Natural killer cell (primary cell): ENCODE measurements at regions not wholly inside any gene's neighbourhood (a gene's known extent, or its start where the extent isn't known, plus 50 kb on each side); places are given as distances from the start of the nearest gene placed in this dataset.

ENCODE experiments used
- ATAC-seq, 3 donors: fragments of 150-1000 bp in 2 of 3; fragments of 200-7000 bp in 1 of 3; cut with Tn5 transposase; 1 replicate in 1 of 3; 2 replicates in 2 of 3; pipeline ENCODE4 v1.10.0; 2021; ENCODE audit warnings: mild to moderate bottlenecking in 2 of 3, moderate library complexity in 2 of 3
- DNase-seq, 2 donors: peaks; one replicate each; pipeline versions ENCODE4 v3.0.0 to v3.0.0-alpha.2; 2013 to 2021; ENCODE audit warnings: mixed read lengths in 1 of 2
- H3K27ac ChIP-seq: one replicate; pipeline ENCODE4 v1.5.1; 2013; ENCODE audit warnings: mild to moderate bottlenecking, low read length
- H3K27me3 ChIP-seq: one replicate; pipeline ENCODE4 v1.6.1; 2013; ENCODE audit warnings: low read length; ENCODE audit not compliant: control insufficient read depth, insufficient read depth
- H3K36me3 ChIP-seq: one replicate; pipeline ENCODE4 v1.6.1; 2013; ENCODE audit warnings: low read length; ENCODE audit not compliant: control insufficient read depth, insufficient read depth
- H3K4me1 ChIP-seq: one replicate; pipeline ENCODE4 v1.6.1; 2013; ENCODE audit warnings: low read length; ENCODE audit not compliant: control insufficient read depth, insufficient read depth
- H3K4me3 ChIP-seq: one replicate; pipeline ENCODE4 v1.5.1; 2013; ENCODE audit warnings: low read length
- H3K9me3 ChIP-seq: one replicate; pipeline ENCODE4 v1.6.1; 2013; ENCODE audit warnings: low read length; ENCODE audit not compliant: control insufficient read depth, insufficient read depth
- H3K27ac Mint-ChIP-seq, 2 donors: one replicate each; pipeline ENCODE4 v1.8.0; 2022; ENCODE audit warnings: mild to moderate bottlenecking in 2 of 2, mixed read lengths in 2 of 2, moderate library complexity in 1 of 2
- H3K27me3 Mint-ChIP-seq, 2 donors: one replicate each; pipeline ENCODE4 v1.8.0; 2022; ENCODE audit warnings: low read depth in 2 of 2, mixed read lengths in 2 of 2
- H3K36me3 Mint-ChIP-seq: one replicate; pipeline ENCODE4 v1.8.0; 2022; ENCODE audit warnings: mixed read lengths
- H3K4me1 Mint-ChIP-seq, 2 donors: one replicate each; pipeline ENCODE4 v1.8.0; 2022; ENCODE audit warnings: mixed read lengths in 2 of 2
- H3K4me3 Mint-ChIP-seq: one replicate; pipeline ENCODE4 v1.8.0; 2022; ENCODE audit warnings: mild to moderate bottlenecking, moderate library complexity, mixed read lengths
- H3K9me3 Mint-ChIP-seq, 2 donors: one replicate each; pipeline ENCODE4 v1.8.0; 2022; ENCODE audit warnings: mixed read lengths in 2 of 2
- WGBS: methylation state at CpG from one replicate; pipeline ENCODE4 v1.1.7; 2013; ENCODE audit warnings: missing lambda C conversion rate; ENCODE audit not compliant: insufficient coverage; 5-methylcytosine and 5-hydroxymethylcytosine counted together
- intact Hi-C: fragments of 100-400 bp; cut with micrococcal nuclease; formaldehyde crosslinking; loops from one replicate; pipeline ENCODE4 v1.14.2; 2022
- TF ChIP-seq, protein P1 (sequence below): fragments of 200-600 bp; IDR thresholded peaks from one replicate; pipeline ENCODE4 v1.8.0; 2022; ENCODE audit warnings: antibody characterized with exemption

DNA sequence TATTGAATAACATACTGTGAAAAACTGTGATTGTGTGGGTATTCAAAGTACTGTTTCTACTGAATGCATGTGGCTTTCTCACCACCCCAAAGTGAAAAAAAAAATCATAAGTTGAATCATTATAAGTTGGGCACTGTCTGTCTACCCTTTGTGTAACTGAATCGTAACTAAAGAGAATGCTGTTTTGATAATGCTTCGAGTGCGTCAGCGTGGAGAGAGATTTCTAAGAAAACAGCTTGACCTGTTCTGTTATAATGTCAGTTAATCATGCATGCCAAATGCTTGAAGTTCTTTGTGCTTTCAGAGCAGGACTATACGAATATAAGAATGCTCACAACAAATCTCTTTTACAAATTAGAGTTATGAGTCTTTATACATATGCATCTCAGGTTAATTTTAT, 148.8 kb upstream of the SGCD start:
- 91% methylated on average over 4 of the region's 5 CpGs for WGBS
- peaks cover 0 to 3% of the 10 kb centered on the region in 2 donors for H3K27me3 Mint-ChIP-seq

DNA sequence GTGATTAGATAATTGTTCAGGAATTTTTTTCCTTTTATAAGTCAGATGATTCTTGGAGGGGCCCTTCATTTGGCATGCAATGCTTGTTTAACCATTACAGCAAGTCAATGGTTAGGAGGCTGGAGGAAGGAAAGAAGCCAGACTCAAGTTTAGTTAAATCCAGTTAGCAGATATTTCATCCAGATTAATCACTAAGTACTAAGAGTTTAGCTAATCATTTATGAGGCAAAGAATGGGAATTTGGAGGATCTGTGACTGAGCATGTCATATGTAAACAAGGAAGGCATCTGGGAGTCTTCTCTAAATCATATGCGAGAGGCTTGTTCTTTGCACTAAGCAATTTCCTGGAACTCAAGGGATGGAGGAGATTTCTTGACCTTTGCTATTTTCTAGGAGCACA, 145.3 kb upstream of the SGCD start:
- Mint-ChIP-seq H3K9me3 (peaks cover 2% of the 10 kb centered on the region in 2 donors), H3K36me3 (no peaks in the 10 kb centered on the region), H3K27me3 (no peaks in the 10 kb centered on the region), H3K4me1 (no peaks in the 10 kb centered on the region), H3K27ac (no peak overlapping the region), H3K4me3 (no peak overlapping the region)
- no peaks in the 10 kb centered on the region for H3K27me3 ChIP-seq
- TF ChIP-seq, protein P1, sequence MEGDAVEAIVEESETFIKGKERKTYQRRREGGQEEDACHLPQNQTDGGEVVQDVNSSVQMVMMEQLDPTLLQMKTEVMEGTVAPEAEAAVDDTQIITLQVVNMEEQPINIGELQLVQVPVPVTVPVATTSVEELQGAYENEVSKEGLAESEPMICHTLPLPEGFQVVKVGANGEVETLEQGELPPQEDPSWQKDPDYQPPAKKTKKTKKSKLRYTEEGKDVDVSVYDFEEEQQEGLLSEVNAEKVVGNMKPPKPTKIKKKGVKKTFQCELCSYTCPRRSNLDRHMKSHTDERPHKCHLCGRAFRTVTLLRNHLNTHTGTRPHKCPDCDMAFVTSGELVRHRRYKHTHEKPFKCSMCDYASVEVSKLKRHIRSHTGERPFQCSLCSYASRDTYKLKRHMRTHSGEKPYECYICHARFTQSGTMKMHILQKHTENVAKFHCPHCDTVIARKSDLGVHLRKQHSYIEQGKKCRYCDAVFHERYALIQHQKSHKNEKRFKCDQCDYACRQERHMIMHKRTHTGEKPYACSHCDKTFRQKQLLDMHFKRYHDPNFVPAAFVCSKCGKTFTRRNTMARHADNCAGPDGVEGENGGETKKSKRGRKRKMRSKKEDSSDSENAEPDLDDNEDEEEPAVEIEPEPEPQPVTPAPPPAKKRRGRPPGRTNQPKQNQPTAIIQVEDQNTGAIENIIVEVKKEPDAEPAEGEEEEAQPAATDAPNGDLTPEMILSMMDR = no peak
- no peaks in the 10 kb centered on the region for H3K4me1 ChIP-seq
- H3K4me3 ChIP-seq = no peak overlapping the region
- no peak for DNase-seq
- intact Hi-C loops = no loop called here
- 93% methylated on average over 1 of the region's 1 CpG for WGBS
- ATAC-seq = no peak
- H3K27ac ChIP-seq = no peak overlapping the region
- H3K9me3 ChIP-seq = no peaks in the 10 kb centered on the region
- no peaks in the 10 kb centered on the region for H3K36me3 ChIP-seq

More for the DNA sequence above, 148.8 kb upstream of the SGCD start:
- no peak for DNase-seq
- no peak for ATAC-seq
- Histone ChIP-seq H3K27ac (no peak overlapping the region), H3K36me3 (no peaks in the 10 kb centered on the region), H3K4me3 (no peak overlapping the region), H3K9me3 (no peaks in the 10 kb centered on the region), H3K4me1 (no peaks in the 10 kb centered on the region), H3K27me3 (no peaks in the 10 kb centered on the region)
- intact Hi-C loops = no loop called here
- TF ChIP-seq, protein P1 = no peak
- no peak overlapping the region for H3K27ac Mint-ChIP-seq
- no peak overlapping the region for H3K4me3 Mint-ChIP-seq
- H3K9me3 Mint-ChIP-seq = peaks cover 2% of the 10 kb centered on the region in 2 donors
- no peaks in the 10 kb centered on the region for H3K4me1 Mint-ChIP-seq
- no peaks in the 10 kb centered on the region for H3K36me3 Mint-ChIP-seq

DNA sequence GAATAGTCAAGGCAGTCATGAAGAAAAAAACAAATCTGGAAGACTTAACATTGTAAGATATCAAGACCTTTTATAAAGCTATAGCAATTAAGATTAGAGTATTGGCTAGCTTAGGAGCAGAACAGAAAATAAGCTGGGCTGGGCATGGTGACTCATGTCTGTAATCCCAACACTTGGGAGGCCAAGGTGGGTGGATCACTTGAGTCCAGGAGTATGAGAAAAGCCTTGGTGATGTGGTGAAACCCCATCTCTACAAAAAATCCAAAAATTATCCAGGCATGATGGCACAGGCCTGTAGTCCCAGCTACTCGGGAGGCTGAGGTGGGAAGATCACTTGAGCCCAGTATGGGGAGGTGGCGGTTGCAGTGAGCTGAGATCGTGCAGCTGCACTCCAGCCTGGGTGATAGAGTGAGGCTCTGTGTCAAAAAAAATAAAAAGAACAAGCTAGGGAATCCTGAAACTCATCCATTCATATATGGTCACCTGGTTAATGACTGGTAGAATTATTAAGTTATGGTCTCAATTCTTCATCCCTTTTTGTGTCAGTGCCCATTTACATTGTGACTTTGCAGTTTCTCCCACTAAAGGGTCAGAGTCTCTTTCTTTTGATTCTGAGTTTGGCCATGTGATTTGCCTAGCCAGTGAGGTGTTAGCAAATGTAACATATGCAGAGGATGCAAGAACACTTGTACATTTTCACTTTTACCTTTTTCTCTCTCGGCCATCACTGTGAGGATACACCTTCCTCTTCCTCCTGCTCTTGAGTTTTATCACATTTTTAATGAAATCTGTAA, 144.6 kb upstream of the SGCD start:
- no peaks in the 10 kb centered on the region for H3K4me1 Mint-ChIP-seq
- peaks cover 2% of the 10 kb centered on the region in 2 donors for H3K9me3 Mint-ChIP-seq
- no peak overlapping the region for H3K4me3 Mint-ChIP-seq
- no peak overlapping the region for H3K4me3 ChIP-seq
- no peak overlapping the region for H3K27ac ChIP-seq
- no peaks in the 10 kb centered on the region for H3K36me3 Mint-ChIP-seq
- no peaks in the 10 kb centered on the region for H3K36me3 ChIP-seq
- TF ChIP-seq, protein P1 = no peak
- DNase-seq (no peak), ATAC-seq (no peak)
- intact Hi-C loops = no loop called here
- 86% methylated on average over 4 of the region's 4 CpGs for WGBS
- H3K27ac Mint-ChIP-seq = no peak overlapping the region
- H3K4me1 ChIP-seq = no peaks in the 10 kb centered on the region
- H3K9me3 ChIP-seq = no peaks in the 10 kb centered on the region
- no peaks in the 10 kb centered on the region for H3K27me3 ChIP-seq
- H3K27me3 Mint-ChIP-seq = no peaks in the 10 kb centered on the region

DNA sequence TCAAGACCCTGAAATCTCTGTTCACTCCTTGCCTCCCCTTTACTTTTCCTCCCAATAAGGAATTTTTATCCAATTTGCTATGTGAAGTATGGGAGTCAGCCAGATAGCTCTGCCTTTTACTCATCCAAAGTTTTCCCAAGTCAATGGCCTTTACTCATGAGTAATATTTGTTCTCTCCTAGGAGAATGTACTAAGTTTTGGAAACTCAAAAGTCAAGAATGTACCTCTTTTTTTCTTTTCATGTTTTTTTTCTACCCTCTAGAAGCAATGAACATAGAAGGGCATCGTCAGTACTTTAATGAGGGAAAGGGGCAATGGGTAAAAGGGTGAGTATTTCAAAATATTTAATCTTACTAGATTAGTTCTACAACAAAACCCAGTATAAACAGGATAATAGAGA, 140.2 kb upstream of the SGCD start:
- Histone ChIP-seq H3K27me3 (no peaks in the 10 kb centered on the region), H3K4me3 (no peak overlapping the region), H3K36me3 (no peaks in the 10 kb centered on the region), H3K27ac (no peak overlapping the region), H3K9me3 (no peaks in the 10 kb centered on the region), H3K4me1 (no peaks in the 10 kb centered on the region)
- Mint-ChIP-seq H3K36me3 (no peaks in the 10 kb centered on the region), H3K4me3 (no peak overlapping the region), H3K27me3 (no peaks in the 10 kb centered on the region), H3K27ac (no peak overlapping the region), H3K4me1 (no peaks in the 10 kb centered on the region), H3K9me3 (peaks cover 0 to 2% of the 10 kb centered on the region in 2 donors)
- TF ChIP-seq, protein P1 = no peak
- ATAC-seq (no peak), DNase-seq (no peak)
- no CpG with 5 or more reads among the region's 1 CpG for WGBS
- intact Hi-C loops = no loop called here
